ENCODE measurements at regions not wholly inside any gene's neighbourhood (a gene's known extent, or its start where the extent isn't known, plus 50 kb on each side); places are given as distances from the start of the nearest gene placed in this dataset.
"Not testable (repeated sequence)": the region's sequence is repeated elsewhere in the genome, so short reads cannot be mapped to it uniquely, and the experiment has no call there.

- in situ Hi-C loops (cut with MboI; ENCODE audit: low sequenced_read_pairs): loop anchor here (25.0 kb wide), 1 partner anchor 474 kb away; no protein-coding TSS in a partner anchor
- H3K27me3 ChIP-seq (ENCODE audit: low read depth); H3K36me3 ChIP-seq (replicated peaks); H3K4me1 ChIP-seq; DNase-seq (ENCODE audit: low spot score in 2 of 2); H3K4me3 ChIP-seq; H3K9me3 ChIP-seq: not testable (repeated sequence)
Observed at GRCh38 chr10:95137990-95138625, 55.9 kb upstream of the ACSM6 start.

DNA sequence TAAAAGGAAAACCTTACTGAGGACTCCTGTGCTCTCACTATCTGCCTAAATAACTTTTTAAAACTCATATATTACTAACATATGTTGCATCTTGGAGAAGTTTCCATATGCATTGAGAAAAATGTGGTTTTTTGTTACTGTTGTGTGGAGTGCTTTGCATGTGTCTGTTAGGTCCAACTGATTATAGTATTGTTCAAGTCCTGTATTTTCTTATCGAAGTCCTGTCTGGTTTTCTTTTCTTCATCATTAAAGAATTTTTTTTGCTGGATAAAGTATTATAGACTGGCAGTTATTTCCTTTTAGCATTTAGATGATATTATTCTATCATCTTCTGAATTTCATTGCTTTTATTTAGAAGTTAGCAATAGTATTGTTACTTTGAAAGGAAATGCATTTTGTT lies 59.5 kb upstream of the ACSM6 start:
- no peaks in the 10 kb centered on the region for H3K4me1 ChIP-seq
- H3K4me3 ChIP-seq: no peak overlapping the region
- H3K9me3 ChIP-seq: no peaks in the 10 kb centered on the region
- H3K27me3 ChIP-seq (ENCODE audit: low read depth): no peaks in the 10 kb centered on the region
- in situ Hi-C loops (cut with MboI; ENCODE audit: low sequenced_read_pairs): loop anchor here (5.0 to 25.0 kb wide), 2 partner anchors 228 to 478 kb away; no protein-coding TSS in a partner anchor
- no peaks in the 10 kb centered on the region for H3K36me3 ChIP-seq (replicated peaks)
- no peak for DNase-seq (ENCODE audit: low spot score in 2 of 2)

- no peak overlapping the region for H3K4me3 ChIP-seq
- no peaks in the 10 kb centered on the region for H3K27me3 ChIP-seq (ENCODE audit: low read depth)
- peak; percentile 3 to 37 for DNase-seq (ENCODE audit: low spot score in 2 of 2)
- H3K36me3 ChIP-seq (replicated peaks): no peaks in the 10 kb centered on the region
- H3K4me1 ChIP-seq: no peaks in the 10 kb centered on the region
- no peaks in the 10 kb centered on the region for H3K9me3 ChIP-seq
- in situ Hi-C loops (cut with MboI; ENCODE audit: low sequenced_read_pairs): loop anchor here (5.0 to 25.0 kb wide), 2 partner anchors 228 to 478 kb away; no protein-coding TSS in a partner anchor
Observed at GRCh38 chr10:95133997-95134396, 60.0 kb upstream of the ACSM6 start.

DNA sequence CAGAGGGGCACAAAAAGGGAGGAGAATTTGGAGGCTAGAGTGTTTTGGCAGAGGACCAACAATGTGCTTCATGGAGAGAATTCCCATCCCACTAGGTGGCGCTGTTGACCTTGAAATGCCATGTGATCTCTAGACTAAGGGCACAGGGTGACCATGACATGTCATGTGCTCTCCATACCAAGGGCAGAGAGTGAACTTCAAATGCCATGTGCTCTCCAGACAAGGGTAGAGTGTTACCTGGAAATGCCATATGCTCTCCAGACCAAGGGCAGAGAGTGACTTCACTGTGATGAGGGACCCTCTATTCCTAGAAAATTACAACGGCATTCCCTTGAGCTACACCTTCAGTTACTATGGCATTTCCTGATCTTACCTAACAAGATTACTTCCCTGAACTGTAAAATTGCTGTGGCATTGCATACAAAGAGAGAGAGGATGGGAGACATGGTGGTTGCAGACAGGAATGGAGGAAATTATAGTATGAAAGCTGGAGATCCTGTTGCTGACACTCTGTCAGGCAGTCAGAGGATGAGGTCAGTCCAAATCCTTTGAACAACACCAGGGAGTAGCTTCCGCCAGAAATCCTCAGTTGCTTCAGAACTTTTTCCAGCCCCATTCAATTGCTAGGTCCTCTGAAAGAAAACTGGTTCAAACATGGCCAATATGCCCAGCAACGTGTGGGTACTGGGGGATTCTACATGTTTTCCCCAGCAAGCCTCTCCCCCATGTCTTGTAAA lies 60.9 kb upstream of the ACSM6 start:
- peak; percentile 68 to 91 for DNase-seq (ENCODE audit: low spot score in 2 of 2)
- Histone ChIP-seq H3K4me1 (no peaks in the 10 kb centered on the region), H3K9me3 (no peaks in the 10 kb centered on the region), H3K4me3 (no peak overlapping the region), H3K36me3 (replicated peaks) (no peaks in the 10 kb centered on the region), H3K27me3 (ENCODE audit: low read depth) (no peaks in the 10 kb centered on the region)
- in situ Hi-C loops (cut with MboI; ENCODE audit: low sequenced_read_pairs): loop anchor here (5.0 to 25.0 kb wide), 2 partner anchors 229 to 479 kb away; no protein-coding TSS in a partner anchor

DNA sequence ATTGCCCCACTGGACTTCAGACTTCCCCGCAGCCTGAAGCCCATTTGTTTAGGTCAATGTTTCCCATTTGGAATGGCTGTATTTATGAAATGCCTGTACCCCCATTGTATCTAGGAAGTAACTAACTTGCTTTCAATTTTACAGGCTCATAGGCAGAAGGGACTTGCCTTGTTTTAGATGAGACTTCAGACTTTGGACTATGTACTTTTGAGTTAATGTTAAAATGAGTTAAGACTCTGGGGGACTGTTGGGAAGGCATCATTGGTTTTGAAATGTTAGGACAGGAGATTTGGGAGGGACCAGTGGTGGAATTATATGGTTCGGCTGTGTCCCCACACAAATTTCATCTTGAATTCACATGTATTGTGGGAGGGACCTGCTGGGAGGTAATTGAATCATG lies 61.1 kb upstream of the CYP2C8 start:
- H3K27me3 ChIP-seq (ENCODE audit: low read depth); DNase-seq (ENCODE audit: low spot score in 2 of 2); H3K4me1 ChIP-seq; H3K4me3 ChIP-seq; H3K36me3 ChIP-seq (replicated peaks); H3K9me3 ChIP-seq: not testable (repeated sequence)
- in situ Hi-C loops (cut with MboI; ENCODE audit: low sequenced_read_pairs): loop anchor here (5.0 to 25.0 kb wide), 2 partner anchors 232 to 482 kb away; no protein-coding TSS in a partner anchor

DNA sequence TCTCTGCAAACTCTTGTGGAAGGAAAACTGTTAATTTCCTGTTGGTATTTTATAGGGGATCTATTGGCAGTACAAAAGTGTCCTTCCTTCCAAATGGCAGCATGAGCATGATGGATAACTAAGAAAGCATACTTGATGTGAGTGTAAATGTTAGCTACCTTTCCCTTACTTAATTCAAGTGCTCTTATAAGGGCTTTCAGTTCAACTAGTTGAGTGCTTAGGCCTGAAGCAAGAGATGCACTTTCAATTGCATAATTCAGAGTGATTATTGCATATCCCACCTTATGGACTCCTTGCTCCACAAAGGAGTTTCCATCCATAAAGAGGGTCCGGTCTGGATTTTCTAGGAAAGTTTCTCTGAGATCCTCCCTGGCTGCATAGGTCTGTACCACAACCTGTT lies 56.3 kb upstream of the CYP2C8 start:
- Histone ChIP-seq H3K4me1 (no peaks in the 10 kb centered on the region), H3K4me3 (no peak overlapping the region), H3K27me3 (ENCODE audit: low read depth) (no peaks in the 10 kb centered on the region), H3K9me3 (no peaks in the 10 kb centered on the region), H3K36me3 (replicated peaks) (no peaks in the 10 kb centered on the region)
- DNase-seq (ENCODE audit: low spot score in 2 of 2): no peak
- in situ Hi-C loops (cut with MboI; ENCODE audit: low sequenced_read_pairs): loop anchor here (25.0 kb wide), 1 partner anchor 487 kb away; no protein-coding TSS in a partner anchor

DNA sequence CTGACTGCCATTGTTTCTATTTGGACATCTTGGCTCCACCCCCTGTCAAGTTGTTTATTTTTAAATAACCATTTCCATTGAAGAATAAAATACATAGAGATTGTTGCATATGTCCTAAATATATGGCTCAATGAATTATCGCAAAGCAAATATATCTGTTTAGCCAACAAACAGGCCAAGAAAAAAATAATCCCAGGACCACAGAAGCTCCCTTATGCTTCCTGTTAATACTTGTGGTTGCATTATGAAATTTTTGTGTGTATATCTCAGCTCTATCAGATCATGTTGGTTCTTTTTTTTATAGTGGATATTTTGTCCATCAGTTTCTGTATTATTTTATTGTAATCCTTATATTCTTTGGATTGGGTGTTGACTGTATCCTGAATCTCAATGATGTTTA lies 53.4 kb upstream of the CYP2C8 start:
- in situ Hi-C loops (cut with MboI; ENCODE audit: low sequenced_read_pairs): no loop called here
- H3K9me3 ChIP-seq: no peaks in the 10 kb centered on the region
- no peak overlapping the region for H3K4me3 ChIP-seq
- H3K4me1 ChIP-seq: no peaks in the 10 kb centered on the region
- H3K36me3 ChIP-seq (replicated peaks): no peaks in the 10 kb centered on the region
- H3K27me3 ChIP-seq (ENCODE audit: low read depth): no peaks in the 10 kb centered on the region
- no peak for DNase-seq (ENCODE audit: low spot score in 2 of 2)

GRCh38 chr10:95121904-95122303 lies 52.6 kb upstream of the CYP2C8 start:
- Histone ChIP-seq H3K36me3 (replicated peaks) (no peaks in the 10 kb centered on the region), H3K4me1 (no peaks in the 10 kb centered on the region), H3K27me3 (ENCODE audit: low read depth) (no peaks in the 10 kb centered on the region), H3K9me3 (no peaks in the 10 kb centered on the region), H3K4me3 (no peak overlapping the region)
- DNase-seq (ENCODE audit: low spot score in 2 of 2): no peak
- in situ Hi-C loops (cut with MboI; ENCODE audit: low sequenced_read_pairs): no loop called here
